ES-I3 (cell line): ENCODE measurements at regions not wholly inside any gene's neighbourhood (a gene's known extent, or its start where the extent isn't known, plus 50 kb on each side); places are given as distances from the start of the nearest gene placed in this dataset.

Experiments
- H3K36me3 ChIP-seq: 2 replicates; pipeline ENCODE4 v1.6.1; 2013; ENCODE audit warnings: mild to moderate bottlenecking, low read length, control low read depth, moderate library complexity; ENCODE audit not compliant: insufficient read depth
- H3K4me1 ChIP-seq: 2 replicates; pipeline ENCODE4 v1.6.1; 2013; ENCODE audit warnings: mild to moderate bottlenecking, control low read depth, low read length; ENCODE audit not compliant: insufficient read depth
- H3K9ac ChIP-seq: 2 replicates; pipeline ENCODE4 v1.6.1; 2013; ENCODE audit warnings: low read depth, mild to moderate bottlenecking, low read length, moderate library complexity
- H3K9me3 ChIP-seq: 2 replicates; pipeline ENCODE4 v1.6.1; 2013; ENCODE audit warnings: mild to moderate bottlenecking, low read length, moderate library complexity; ENCODE audit not compliant: control insufficient read depth, insufficient read depth

DNA sequence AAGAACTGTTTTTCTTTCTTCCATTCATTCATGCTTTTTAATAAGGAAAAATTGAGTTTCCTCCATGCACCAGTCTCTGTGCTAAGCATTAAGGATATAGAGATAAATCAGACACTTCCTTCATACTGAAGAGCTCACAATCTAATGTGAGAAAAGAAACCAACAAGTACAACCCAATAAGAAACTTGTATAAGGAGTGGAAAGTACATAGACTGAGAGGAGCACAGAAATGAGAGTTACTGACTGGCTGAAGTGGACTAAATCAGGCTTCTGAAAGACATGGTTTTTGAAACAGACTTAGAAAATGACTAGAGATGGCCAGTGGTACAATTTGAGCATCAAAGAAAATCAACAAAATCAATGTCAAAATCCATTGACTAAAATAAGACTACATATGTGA is 524.4 kb downstream of the PLPP3 start:
- no peak overlapping the region for H3K9ac ChIP-seq
- no peaks in the 10 kb centered on the region; the same call in 1 of the 2 replicates for H3K36me3 ChIP-seq
- no peaks in the 10 kb centered on the region for H3K4me1 ChIP-seq
- H3K9me3 ChIP-seq: no peaks in the 10 kb centered on the region

DNA sequence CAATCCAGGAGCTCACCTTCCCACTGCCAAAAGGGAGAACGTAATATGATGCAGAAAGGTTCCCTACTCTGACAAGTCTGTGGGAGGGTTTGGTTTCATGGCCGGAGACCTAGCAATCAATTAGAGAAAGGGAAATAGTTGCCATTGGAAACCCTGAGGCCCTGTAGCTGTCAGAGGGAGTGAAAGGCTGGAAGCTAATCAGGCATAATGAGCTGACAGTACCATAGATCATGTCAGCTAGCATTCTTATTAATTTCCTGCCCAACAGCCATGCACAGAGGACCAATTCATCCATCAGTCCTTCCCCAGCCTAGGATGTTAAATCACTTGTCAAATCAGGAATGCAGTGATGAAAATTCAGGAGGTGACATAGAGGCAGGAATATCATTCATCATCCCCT is 527.3 kb downstream of the PLPP3 start:
- H3K9ac ChIP-seq: no peak overlapping the region
- no peaks in the 10 kb centered on the region for H3K4me1 ChIP-seq
- no peaks in the 10 kb centered on the region for H3K9me3 ChIP-seq
- H3K36me3 ChIP-seq: no peaks in the 10 kb centered on the region; the same call in 1 of the 2 replicates

DNA sequence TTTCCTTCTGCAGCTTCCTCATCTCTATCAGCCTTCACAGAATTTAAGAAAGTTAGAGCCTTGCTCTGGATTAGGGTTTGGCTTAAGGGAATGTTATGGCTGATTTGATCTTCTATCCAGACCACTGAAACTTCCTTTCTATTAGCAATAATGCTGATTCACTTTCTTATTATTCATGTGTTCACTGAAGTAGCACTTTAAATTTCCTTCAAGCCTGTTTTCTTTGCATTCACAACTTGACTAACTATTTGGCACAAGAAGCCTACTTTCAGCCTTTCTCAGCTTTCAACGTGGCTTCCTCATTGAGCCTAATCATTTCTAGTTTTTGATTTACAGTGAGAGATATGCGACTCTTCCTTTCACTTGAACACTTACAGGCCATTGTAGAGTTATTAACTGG is 528.5 kb downstream of the PLPP3 start:
- H3K9ac ChIP-seq: no peak overlapping the region
- H3K4me1 ChIP-seq: no peaks in the 10 kb centered on the region

DNA sequence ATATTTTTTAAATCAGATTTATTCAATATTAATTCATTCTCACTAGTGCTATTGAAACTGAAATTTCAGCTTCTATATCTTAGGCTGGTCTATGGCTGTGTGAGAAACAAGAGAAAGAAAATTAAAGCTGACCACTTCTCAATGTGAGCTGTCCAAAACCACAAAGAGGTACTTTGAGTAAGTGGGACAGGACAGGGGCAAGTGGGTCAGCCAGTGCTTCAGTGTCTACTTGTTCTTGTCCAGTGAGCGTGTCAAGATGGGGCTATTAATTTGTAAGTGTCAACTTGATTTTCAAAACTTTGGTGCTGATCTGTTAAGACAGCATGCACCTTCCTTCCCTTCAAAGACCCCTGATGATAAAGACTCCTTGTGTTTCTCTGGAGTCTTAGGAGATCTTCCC is 533.9 kb downstream of the PLPP3 start:
- H3K36me3 ChIP-seq: no peaks in the 10 kb centered on the region
- no peaks in the 10 kb centered on the region for H3K4me1 ChIP-seq
- no peak overlapping the region for H3K9ac ChIP-seq
- no peaks in the 10 kb centered on the region for H3K9me3 ChIP-seq

More for the DNA sequence above, 528.5 kb downstream of the PLPP3 start:
- Histone ChIP-seq H3K36me3 (no peaks in the 10 kb centered on the region; the same call in 1 of the 2 replicates), H3K9me3 (no peaks in the 10 kb centered on the region)

DNA sequence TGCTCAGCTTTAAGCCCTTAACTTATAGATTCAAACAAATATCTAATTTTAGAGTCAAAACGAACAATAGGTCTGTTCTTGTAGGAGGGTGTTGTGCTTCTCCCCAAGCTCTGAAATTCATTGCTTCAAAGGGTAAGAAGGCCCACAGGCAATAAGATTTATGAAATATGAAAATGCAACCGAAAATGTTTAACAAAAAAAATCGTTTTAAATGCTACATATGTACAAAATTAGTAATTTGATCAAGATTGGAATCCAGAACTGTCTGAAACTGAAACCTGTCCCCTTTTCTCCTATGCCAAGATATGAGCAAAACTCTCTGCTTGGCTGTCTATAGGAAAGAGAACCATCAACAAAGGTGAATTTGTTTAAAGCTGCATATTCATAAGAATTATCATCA is 534.3 kb downstream of the PLPP3 start:
- no peaks in the 10 kb centered on the region for H3K36me3 ChIP-seq
- H3K4me1 ChIP-seq: no peaks in the 10 kb centered on the region
- no peak overlapping the region for H3K9ac ChIP-seq
- H3K9me3 ChIP-seq: no peaks in the 10 kb centered on the region

DNA sequence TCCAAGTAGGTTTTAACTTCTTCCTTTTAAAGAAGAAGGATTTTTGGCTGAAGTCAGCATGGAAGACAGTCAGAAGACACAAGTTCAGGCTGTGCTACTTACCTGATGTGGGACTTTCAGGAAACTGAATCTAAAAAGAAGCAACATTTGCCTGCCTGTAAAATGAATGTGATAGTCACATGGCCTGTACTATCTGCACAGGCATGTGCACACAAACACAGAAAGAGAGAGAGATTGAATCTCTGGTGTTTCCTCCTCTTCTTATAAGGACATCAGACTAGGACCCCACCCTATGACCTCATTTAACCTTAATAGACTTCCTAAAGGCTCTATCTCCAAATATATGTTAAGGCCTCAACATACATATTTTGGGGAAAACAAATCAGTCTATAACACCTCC is 542.9 kb downstream of the PLPP3 start:
- H3K9ac ChIP-seq: no peak overlapping the region
- H3K9me3 ChIP-seq: no peaks in the 10 kb centered on the region
- no peaks in the 10 kb centered on the region for H3K4me1 ChIP-seq

DNA sequence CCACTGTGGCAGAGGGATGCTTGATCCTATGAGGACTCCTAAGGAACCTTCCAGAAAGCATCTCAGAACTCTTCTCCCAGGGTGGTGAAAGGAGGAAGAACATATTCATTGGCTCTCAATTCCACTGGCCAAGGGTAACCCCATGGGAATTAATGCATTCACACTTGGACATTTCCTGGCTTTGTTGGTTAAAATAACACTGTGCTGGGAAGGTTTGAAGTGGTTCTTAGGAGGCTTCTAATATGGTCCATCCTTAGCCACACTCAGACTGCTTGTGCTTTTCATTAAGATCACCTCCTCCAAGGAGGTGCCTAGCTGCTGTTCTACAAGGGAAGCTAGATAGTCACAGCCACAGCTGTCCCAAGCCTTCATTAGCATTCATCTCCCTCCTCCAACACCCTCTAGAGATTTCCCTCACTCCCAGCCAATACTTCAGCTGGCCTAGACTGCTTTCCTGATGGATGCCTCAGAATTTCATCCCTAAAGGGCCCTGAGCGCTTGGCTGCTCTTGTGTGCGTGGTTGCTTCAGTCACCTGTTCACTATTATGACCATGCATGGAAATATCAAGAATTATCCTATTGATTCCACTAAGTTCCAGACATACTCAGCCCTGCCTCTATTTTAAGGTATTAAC is 544.4 kb downstream of the PLPP3 start:
- Histone ChIP-seq H3K4me1 (no peaks in the 10 kb centered on the region), H3K9ac (no peak overlapping the region), H3K9me3 (no peaks in the 10 kb centered on the region), H3K36me3 (no peaks in the 10 kb centered on the region)

More for the DNA sequence above, 542.9 kb downstream of the PLPP3 start:
- H3K36me3 ChIP-seq: no peaks in the 10 kb centered on the region

DNA sequence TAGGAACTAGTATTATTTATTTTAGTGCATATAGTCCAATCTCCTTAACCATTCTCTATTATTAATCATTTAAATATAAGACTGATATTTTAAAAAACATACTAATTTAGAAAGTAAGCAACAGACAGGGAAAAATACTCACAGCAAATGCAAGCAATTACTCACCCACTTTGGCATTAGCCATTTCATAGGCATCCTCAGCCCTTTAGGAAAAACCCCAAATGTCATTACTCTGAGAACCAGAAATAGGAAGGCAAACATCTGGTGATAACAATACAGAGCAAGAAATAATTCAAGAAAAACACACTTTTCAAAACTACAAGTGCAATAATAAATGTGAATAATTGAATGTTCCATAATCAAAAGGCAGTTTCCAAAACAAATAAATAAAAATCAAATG is 545.1 kb downstream of the PLPP3 start:
- Histone ChIP-seq H3K9ac (no peak overlapping the region), H3K9me3 (no peaks in the 10 kb centered on the region), H3K4me1 (no peaks in the 10 kb centered on the region), H3K36me3 (no peaks in the 10 kb centered on the region)

DNA sequence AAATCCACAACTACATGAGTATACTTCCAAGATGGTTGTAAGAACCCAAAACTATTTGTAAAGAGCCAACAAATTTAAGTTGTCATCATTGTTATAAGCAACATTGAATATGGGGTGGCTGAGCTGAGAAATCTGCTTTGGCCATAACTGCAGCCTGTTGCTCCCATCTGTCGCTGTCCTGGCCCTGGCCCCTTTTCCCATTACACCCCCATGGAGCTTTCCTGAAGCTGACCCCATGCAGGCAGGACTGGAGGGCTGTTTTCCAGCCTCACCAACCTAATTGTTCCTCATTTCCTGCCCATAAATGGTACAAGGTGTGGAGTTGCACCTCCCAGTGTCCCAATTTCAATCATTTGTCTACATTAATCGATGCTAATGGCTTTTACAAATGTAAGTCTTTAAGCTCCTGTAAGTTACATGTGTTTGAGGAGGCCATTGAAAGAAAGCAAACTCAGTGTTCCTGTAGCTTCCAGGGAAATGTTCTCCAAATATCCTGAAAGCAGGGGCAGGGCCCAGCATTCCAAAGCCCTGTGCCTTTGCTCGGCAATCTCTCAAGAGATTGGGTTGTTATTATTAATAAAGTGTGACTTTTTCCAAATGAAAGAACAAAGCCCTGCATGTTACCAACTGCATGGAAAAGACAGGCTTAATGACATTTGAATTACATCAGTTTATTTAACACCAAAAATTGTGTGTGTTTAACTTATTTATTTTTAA is 545.9 kb downstream of the PLPP3 start:
- Histone ChIP-seq H3K9ac (no peak overlapping the region), H3K36me3 (no peaks in the 10 kb centered on the region), H3K4me1 (no peaks in the 10 kb centered on the region), H3K9me3 (no peaks in the 10 kb centered on the region)

DNA sequence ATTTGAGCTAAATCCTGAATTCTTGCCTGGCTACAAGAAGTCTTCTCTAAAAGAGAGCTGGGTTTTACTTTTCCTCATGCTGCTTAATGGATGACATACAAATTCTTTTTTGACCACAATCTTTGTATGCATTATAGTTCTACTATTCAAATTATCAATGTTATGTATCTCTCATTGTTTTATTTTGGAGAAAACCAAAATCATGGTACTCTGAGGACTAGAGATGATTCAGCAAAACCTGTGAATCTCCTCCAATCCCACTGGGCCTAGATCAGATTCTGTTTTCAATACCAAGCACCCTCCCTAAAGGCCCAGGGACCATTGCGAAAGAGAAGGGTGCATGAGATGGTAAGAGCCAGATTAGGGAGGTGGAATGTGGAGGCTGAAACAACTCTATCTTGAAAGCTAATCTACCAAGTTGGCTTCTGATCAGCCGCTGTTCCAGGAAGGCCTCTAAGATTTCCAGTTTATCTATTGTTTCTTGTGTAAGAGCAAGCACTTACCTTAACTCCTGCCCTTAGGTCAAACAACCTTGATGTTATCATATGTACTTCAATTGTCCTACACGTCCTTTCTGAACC is 547.2 kb downstream of the PLPP3 start:
- Histone ChIP-seq H3K9ac (no peak overlapping the region), H3K36me3 (no peaks in the 10 kb centered on the region), H3K4me1 (no peaks in the 10 kb centered on the region), H3K9me3 (no peaks in the 10 kb centered on the region)

DNA sequence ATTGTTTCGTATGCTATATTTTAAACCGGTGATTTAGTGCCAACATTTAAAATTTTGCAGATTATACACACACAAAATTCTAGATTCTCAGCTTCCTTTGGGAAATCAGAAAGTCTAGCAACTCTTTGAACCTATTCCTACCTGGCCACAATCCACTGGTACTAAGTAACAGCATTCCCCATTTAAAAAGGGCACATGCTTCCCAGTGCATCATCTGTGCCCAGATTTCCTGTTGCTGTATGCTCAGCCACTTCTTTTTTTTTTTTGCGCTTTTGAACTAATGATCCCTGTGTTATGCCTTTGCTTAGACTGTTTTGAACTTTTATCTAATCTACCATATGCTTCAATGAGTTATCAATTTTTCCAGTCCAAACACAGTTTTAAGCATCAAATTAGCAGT is 548.4 kb downstream of the PLPP3 start:
- H3K9me3 ChIP-seq: no peaks in the 10 kb centered on the region
- H3K36me3 ChIP-seq: no peaks in the 10 kb centered on the region
- H3K4me1 ChIP-seq: no peaks in the 10 kb centered on the region
- no peak overlapping the region for H3K9ac ChIP-seq

DNA sequence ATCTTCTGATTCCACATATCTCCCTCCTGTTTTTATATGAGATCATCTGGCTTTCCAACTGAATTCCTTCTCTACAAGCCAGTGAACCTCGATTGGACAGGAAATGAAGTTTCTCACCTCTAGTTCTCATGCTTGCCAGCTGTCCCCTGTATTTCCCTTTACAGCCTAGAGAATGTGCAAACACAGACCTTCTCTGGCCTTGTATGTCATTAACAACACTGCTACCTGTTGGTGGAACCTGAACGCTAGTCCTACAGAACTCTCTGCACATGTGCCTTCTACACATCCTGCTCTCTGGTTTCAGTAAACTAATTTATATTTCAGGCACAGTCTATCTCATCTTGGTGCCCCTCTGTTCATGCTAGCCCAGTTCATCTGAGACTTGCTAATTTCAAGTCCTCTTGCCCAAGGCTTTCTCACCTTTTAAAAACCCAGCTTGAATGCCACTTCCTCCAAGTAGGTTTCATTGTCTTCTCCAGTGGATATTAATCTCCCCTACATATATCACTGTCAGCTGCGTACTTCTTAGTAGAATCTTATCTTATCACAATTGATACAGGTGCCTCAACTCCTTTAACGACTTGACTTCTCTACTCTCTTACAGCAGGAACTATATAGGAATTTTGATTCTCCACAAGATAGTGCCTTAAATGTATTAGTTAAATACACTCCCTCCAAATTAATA is 549.9 kb downstream of the PLPP3 start:
- Histone ChIP-seq H3K36me3 (no peaks in the 10 kb centered on the region), H3K9ac (no peak overlapping the region), H3K9me3 (no peaks in the 10 kb centered on the region), H3K4me1 (no peaks in the 10 kb centered on the region)

DNA sequence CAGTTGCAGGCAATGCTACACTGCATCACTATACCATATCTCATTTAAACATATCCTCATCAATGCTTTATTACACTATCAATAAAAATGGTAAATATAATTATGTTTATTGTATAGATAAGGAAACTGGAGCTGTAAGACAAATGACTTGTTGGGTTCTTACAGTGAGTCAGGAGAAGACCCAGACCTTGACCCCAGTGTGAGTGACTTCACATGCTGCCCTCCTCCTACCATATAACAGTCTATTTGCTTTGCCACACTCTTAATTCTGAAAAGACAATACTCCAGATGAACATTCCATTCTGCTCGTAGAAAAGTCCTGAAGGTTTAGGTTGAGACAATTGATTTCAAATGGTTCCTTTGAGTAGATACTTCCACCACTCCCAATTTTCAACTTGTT is 550.5 kb downstream of the PLPP3 start:
- H3K4me1 ChIP-seq: no peaks in the 10 kb centered on the region

DNA sequence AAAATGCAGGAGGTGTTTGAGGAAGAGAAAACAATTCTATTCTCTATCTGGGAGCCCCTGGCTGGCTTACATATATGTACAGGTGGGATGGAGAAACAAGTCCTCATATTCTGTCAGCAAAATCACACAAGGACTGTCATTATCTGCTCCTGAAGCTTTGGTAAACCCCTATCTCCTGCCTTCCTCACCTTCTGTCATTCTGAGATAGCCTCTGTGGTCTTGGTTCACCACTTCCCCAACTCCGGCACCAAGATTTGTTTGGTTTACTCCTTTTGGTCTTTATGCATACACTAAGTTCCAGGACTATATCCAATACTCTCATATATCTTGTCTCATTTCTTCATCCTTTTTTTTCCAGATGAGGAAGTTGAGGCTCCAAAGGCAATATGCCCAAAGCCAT is 551.1 kb downstream of the PLPP3 start:
- H3K36me3 ChIP-seq: no peaks in the 10 kb centered on the region

More for the DNA sequence above, 550.5 kb downstream of the PLPP3 start:
- no peaks in the 10 kb centered on the region for H3K9me3 ChIP-seq
- H3K9ac ChIP-seq: no peak overlapping the region
- no peaks in the 10 kb centered on the region for H3K36me3 ChIP-seq

More for the DNA sequence above, 551.1 kb downstream of the PLPP3 start:
- H3K9me3 ChIP-seq: no peaks in the 10 kb centered on the region
- no peaks in the 10 kb centered on the region for H3K4me1 ChIP-seq
- H3K9ac ChIP-seq: no peak overlapping the region
